Caco-2 (cell line): ENCODE measurements at regions not wholly inside any gene's neighbourhood (a gene's known extent, or its start where the extent isn't known, plus 50 kb on each side); places are given as distances from the start of the nearest gene placed in this dataset.
A peak's percentile ranks its signal among the peaks of the same experiment; 100 is the strongest.

ENCODE experiments used
- BruUV-seq: library from RNA; stranded (reverse); fragments of 400-500 nt; replicated peaks from 2 replicates; lab custom pipeline; 2021; lab: Mats Ljungman, UMichigan
- CTCF ChIA-PET: fragments of 300-600 bp; sonication (Branson Sonifier 250); formaldehyde crosslinking; loops from one replicate; lab custom pipeline; 2022; ENCODE audit warnings: antibody characterized with exemption; lab: Charles Lee
- POLR2A ChIA-PET: fragments of 300-600 bp; sonication (Branson Sonifier 250); formaldehyde crosslinking; loops from one replicate; lab custom pipeline; 2022; ENCODE audit warnings: antibody characterized with exemption; lab: Charles Lee
- DNase-seq, 2 experiments: peaks; one replicate each; pipeline versions ENCODE4 v3.0.0 to v3.0.0-alpha.2; 2020 to 2022
- H3K27me3 ChIP-seq: replicated peaks from 2 replicates; pipeline ENCODE4 v1.6.0; 2011; ENCODE audit warnings: low read length; ENCODE audit not compliant: control insufficient read depth, insufficient read depth
- H3K36me3 ChIP-seq: 2 replicates; pipeline ENCODE4 v1.5.1; 2011; ENCODE audit warnings: low read length; ENCODE audit not compliant: control insufficient read depth, insufficient read depth
- H3K4me1 ChIP-seq: fragments of 250-450 bp; sonication (Bioruptor Pico); 2 replicates; pipeline ENCODE4 v1.5.1; 2020; ENCODE audit warnings: mild to moderate bottlenecking
- H3K4me3 ChIP-seq: 2 replicates; pipeline ENCODE4 v1.5.1; 2011; ENCODE audit warnings: low read depth, mild to moderate bottlenecking, control low read depth, low read length
- H3K9me3 ChIP-seq: fragments of 250-450 bp; sonication (Bioruptor Pico); 2 replicates; pipeline ENCODE4 v1.5.1; 2020; ENCODE audit warnings: mild to moderate bottlenecking, moderate library complexity
- H3K27ac Mint-ChIP-seq: one replicate; pipeline ENCODE4 v1.8.0; 2022; ENCODE audit warnings: mixed read lengths; ENCODE audit not compliant: unreplicated experiment
- H3K27me3 Mint-ChIP-seq: one replicate; pipeline ENCODE4 v1.8.0; 2022; ENCODE audit warnings: mixed read lengths; ENCODE audit not compliant: insufficient read depth, unreplicated experiment
- H3K36me3 Mint-ChIP-seq: one replicate; pipeline ENCODE4 v1.8.0; 2022; ENCODE audit warnings: mild to moderate bottlenecking, mixed read lengths; ENCODE audit not compliant: insufficient read depth, unreplicated experiment
- H3K4me1 Mint-ChIP-seq: one replicate; pipeline ENCODE4 v1.8.0; 2022; ENCODE audit warnings: low read depth, mixed read lengths; ENCODE audit not compliant: unreplicated experiment
- H3K4me3 Mint-ChIP-seq: one replicate; pipeline ENCODE4 v1.8.0; 2022; ENCODE audit warnings: mild to moderate bottlenecking, moderate library complexity, mixed read lengths; ENCODE audit not compliant: unreplicated experiment
- H3K9me3 Mint-ChIP-seq: one replicate; pipeline ENCODE4 v1.8.0; 2022; ENCODE audit warnings: mixed read lengths; ENCODE audit not compliant: unreplicated experiment
- intact Hi-C: fragments of 100-400 bp; cut with micrococcal nuclease; formaldehyde crosslinking; loops from one replicate; pipeline ENCODE4 v1.10.0; 2022; ENCODE audit not compliant: unreplicated experiment
- TF ChIP-seq, protein P1 (sequence below), 2 experiments: fragments of 200-600 bp in 1 of 2; IDR thresholded peaks; 1 replicate in 1 of 2; 2 replicates in 1 of 2; pipeline versions ENCODE4 v1.5.1 to v1.8.0; 2011 to 2022; ENCODE audit warnings: antibody characterized with exemption in 1 of 2, control low read depth in 1 of 2, inconsistent platforms in 1 of 2, low read depth in 1 of 2, low read length in 1 of 2, mild to moderate bottlenecking in 1 of 2, moderate library complexity in 1 of 2; ENCODE audit not compliant: insufficient read depth in 1 of 2, severe bottlenecking in 1 of 2, unreplicated experiment in 1 of 2

GRCh38 chr14:25833341-25834126 is 764.3 kb downstream of the NOVA1 start:
- H3K4me1 ChIP-seq, result no peaks in the 10 kb centered on the region
- no peaks in the 10 kb centered on the region for H3K9me3 ChIP-seq
- no peaks in the 10 kb centered on the region for H3K36me3 ChIP-seq
- H3K9me3 Mint-ChIP-seq, result no peaks in the 10 kb centered on the region
- ChIA-PET POLR2A (no interaction called here), CTCF (no interaction called here)
- no peaks in the 10 kb centered on the region for H3K27me3 ChIP-seq
- intact Hi-C loops, result loop anchor here (2.0 kb wide), 1 partner anchor 443 kb away; no protein-coding TSS in a partner anchor
- H3K4me3 ChIP-seq, result no peak overlapping the region
- no peaks in the 10 kb centered on the region for H3K36me3 Mint-ChIP-seq
- peaks cover 5% of the 10 kb centered on the region for H3K27me3 Mint-ChIP-seq
- TF ChIP-seq, protein P1, sequence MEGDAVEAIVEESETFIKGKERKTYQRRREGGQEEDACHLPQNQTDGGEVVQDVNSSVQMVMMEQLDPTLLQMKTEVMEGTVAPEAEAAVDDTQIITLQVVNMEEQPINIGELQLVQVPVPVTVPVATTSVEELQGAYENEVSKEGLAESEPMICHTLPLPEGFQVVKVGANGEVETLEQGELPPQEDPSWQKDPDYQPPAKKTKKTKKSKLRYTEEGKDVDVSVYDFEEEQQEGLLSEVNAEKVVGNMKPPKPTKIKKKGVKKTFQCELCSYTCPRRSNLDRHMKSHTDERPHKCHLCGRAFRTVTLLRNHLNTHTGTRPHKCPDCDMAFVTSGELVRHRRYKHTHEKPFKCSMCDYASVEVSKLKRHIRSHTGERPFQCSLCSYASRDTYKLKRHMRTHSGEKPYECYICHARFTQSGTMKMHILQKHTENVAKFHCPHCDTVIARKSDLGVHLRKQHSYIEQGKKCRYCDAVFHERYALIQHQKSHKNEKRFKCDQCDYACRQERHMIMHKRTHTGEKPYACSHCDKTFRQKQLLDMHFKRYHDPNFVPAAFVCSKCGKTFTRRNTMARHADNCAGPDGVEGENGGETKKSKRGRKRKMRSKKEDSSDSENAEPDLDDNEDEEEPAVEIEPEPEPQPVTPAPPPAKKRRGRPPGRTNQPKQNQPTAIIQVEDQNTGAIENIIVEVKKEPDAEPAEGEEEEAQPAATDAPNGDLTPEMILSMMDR (IDR thresholded peaks at IDR 0.05; ENCODE audit: insufficient read depth in 1 of 2, low read depth in 1 of 2, low read length in 1 of 2, severe bottlenecking in 1 of 2, unreplicated experiment in 1 of 2), result peak; percentile 44 to 71
- DNase-seq, result peak; percentile 44 to 47
- H3K27ac Mint-ChIP-seq, result no peak overlapping the region
- peaks cover 7% of the 10 kb centered on the region for H3K4me1 Mint-ChIP-seq
- no TSS peak for BruUV-seq
- H3K4me3 Mint-ChIP-seq, result no peak overlapping the region

GRCh38 chr14:25832585-25832984 is 765.2 kb downstream of the NOVA1 start:
- H3K9me3 ChIP-seq, result no peaks in the 10 kb centered on the region
- no peak overlapping the region for H3K4me3 Mint-ChIP-seq
- CTCF ChIA-PET, result no interaction called here
- H3K36me3 Mint-ChIP-seq, result no peaks in the 10 kb centered on the region
- BruUV-seq, result no TSS peak
- intact Hi-C loops, result loop anchor here (2.0 kb wide), 1 partner anchor 444 kb away; no protein-coding TSS in a partner anchor
- peaks cover 7% of the 10 kb centered on the region for H3K4me1 Mint-ChIP-seq
- H3K36me3 ChIP-seq, result no peaks in the 10 kb centered on the region
- no peaks in the 10 kb centered on the region for H3K4me1 ChIP-seq
- no peak overlapping the region for H3K4me3 ChIP-seq
- no peak for DNase-seq
- H3K27me3 ChIP-seq, result no peaks in the 10 kb centered on the region
- peaks cover 5% of the 10 kb centered on the region for H3K27me3 Mint-ChIP-seq
- TF ChIP-seq, protein P1 (IDR thresholded peaks at IDR 0.05; ENCODE audit: insufficient read depth in 1 of 2, low read depth in 1 of 2, low read length in 1 of 2, severe bottlenecking in 1 of 2, unreplicated experiment in 1 of 2), result no peak
- H3K27ac Mint-ChIP-seq, result no peak overlapping the region
- POLR2A ChIA-PET, result no interaction called here
- no peaks in the 10 kb centered on the region for H3K9me3 Mint-ChIP-seq

- no peaks in the 10 kb centered on the region for H3K9me3 ChIP-seq
Measured at GRCh38 chr14:25828562-25828961, 769.3 kb downstream of the NOVA1 start.

More at GRCh38 chr14:25828562-25828961, 769.3 kb downstream of the NOVA1 start:
- DNase-seq, result no peak
- no TSS peak for BruUV-seq
- H3K36me3 Mint-ChIP-seq, result no peaks in the 10 kb centered on the region
- ChIA-PET POLR2A (no interaction called here), CTCF (no interaction called here)
- H3K4me1 Mint-ChIP-seq, result peaks cover 3% of the 10 kb centered on the region
- TF ChIP-seq, protein P1 (IDR thresholded peaks at IDR 0.05; ENCODE audit: insufficient read depth in 1 of 2, low read depth in 1 of 2, low read length in 1 of 2, severe bottlenecking in 1 of 2, unreplicated experiment in 1 of 2), result no peak
- H3K4me3 Mint-ChIP-seq, result no peak overlapping the region
- Histone ChIP-seq H3K36me3 (no peaks in the 10 kb centered on the region), H3K4me1 (no peaks in the 10 kb centered on the region), H3K4me3 (no peak overlapping the region), H3K27me3 (no peaks in the 10 kb centered on the region)
- H3K27me3 Mint-ChIP-seq, result peaks cover 4% of the 10 kb centered on the region
- H3K27ac Mint-ChIP-seq, result no peak overlapping the region
- intact Hi-C loops, result no loop called here
- no peaks in the 10 kb centered on the region for H3K9me3 Mint-ChIP-seq
